SK-N-SH treated with all-trans-retinoic acid at 6 μM for 48 hours (cell line): ENCODE measurements at regions not wholly inside any gene's neighbourhood (a gene's known extent, or its start where the extent isn't known, plus 50 kb on each side); places are given as distances from the start of the nearest gene placed in this dataset.

Experiments used
- ATAC-seq: fragments of 200-7000 bp; cut with Tn5 transposase; 3 replicates; pipeline ENCODE4 v1.9.1; 2020; ENCODE audit warnings: mild to moderate bottlenecking, moderate library complexity
- ARNTL ChIP-seq: fragments of 450-650 bp; formaldehyde crosslinking; IDR thresholded peaks from 2 replicates; pipeline ENCODE4 v1.5.0; 2020; ENCODE audit warnings: low read depth, mild to moderate bottlenecking, moderate library complexity, borderline replicate concordance
- BACH2 ChIP-seq: fragments of 250-450 bp; sonication (Bioruptor Pico); IDR thresholded peaks from 2 replicates; pipeline ENCODE4 v1.9.0; 2021; ENCODE audit warnings: mild to moderate bottlenecking, borderline replicate concordance
- CSDC2 ChIP-seq: fragments of 250-450 bp; sonication (Bioruptor Pico); IDR thresholded peaks from 2 replicates; pipeline ENCODE4 v1.5.0; 2020; ENCODE audit warnings: mild to moderate bottlenecking, moderate library complexity
- ESRRG ChIP-seq: fragments of 250-450 bp; sonication (Bioruptor Pico); IDR thresholded peaks from 2 replicates; pipeline ENCODE4 v1.6.1; 2021; ENCODE audit warnings: mild to moderate bottlenecking
- GLIS3 ChIP-seq: fragments of 250-450 bp; sonication (Bioruptor Pico); IDR thresholded peaks from 2 replicates; pipeline ENCODE4 v1.5.0; 2020; ENCODE audit warnings: mild to moderate bottlenecking, moderate library complexity
- ISL1 ChIP-seq: fragments of 250-450 bp; sonication (Bioruptor Pico); IDR thresholded peaks from 2 replicates; pipeline ENCODE4 v2.1.2; 2022; ENCODE audit warnings: mild to moderate bottlenecking, moderate library complexity
- OSR1 ChIP-seq: fragments of 250-450 bp; sonication (Bioruptor Pico); IDR thresholded peaks from 2 replicates; pipeline ENCODE4 v1.8.0; 2022; ENCODE audit warnings: moderate library complexity, mild to moderate bottlenecking, inconsistent platforms
- PPARA ChIP-seq: fragments of 250-450 bp; sonication (Bioruptor Pico); IDR thresholded peaks from 2 replicates; pipeline ENCODE4 v1.5.0; 2020; ENCODE audit warnings: mild to moderate bottlenecking, borderline replicate concordance
- RARB ChIP-seq: fragments of 250-450 bp; sonication (Bioruptor Pico); IDR thresholded peaks from 2 replicates; pipeline ENCODE4 v1.8.0; 2021; ENCODE audit warnings: mild to moderate bottlenecking, moderate library complexity
- SNAI2 ChIP-seq: fragments of 250-450 bp; sonication (Bioruptor Pico); IDR thresholded peaks from 2 replicates; pipeline ENCODE4 v1.5.0; 2020; ENCODE audit warnings: mild to moderate bottlenecking, moderate library complexity
- TCF4 ChIP-seq: fragments of 250-450 bp; sonication (Bioruptor Pico); IDR thresholded peaks from 2 replicates; pipeline ENCODE4 v1.8.0; 2021; ENCODE audit warnings: mild to moderate bottlenecking, moderate library complexity, borderline replicate concordance
- ZC3H10 ChIP-seq: fragments of 250-450 bp; sonication (Bioruptor Pico); IDR thresholded peaks from 2 replicates; pipeline ENCODE4 v1.5.1; 2021; ENCODE audit warnings: mild to moderate bottlenecking, moderate library complexity
- ZFP3 ChIP-seq: fragments of 250-450 bp; sonication (Bioruptor Pico); IDR thresholded peaks from 2 replicates; pipeline ENCODE4 v1.5.0; 2020; ENCODE audit warnings: mild to moderate bottlenecking, moderate library complexity
- ZFP30 ChIP-seq: fragments of 450-650 bp; formaldehyde crosslinking; IDR thresholded peaks from 2 replicates; pipeline ENCODE4 v1.5.0; 2022; ENCODE audit warnings: mild to moderate bottlenecking, moderate library complexity
- ZNF565 ChIP-seq: fragments of 450-650 bp; formaldehyde crosslinking; conservative IDR thresholded peaks from 2 replicates; pipeline ENCODE4 v1.5.0; 2020; ENCODE audit warnings: low read depth, mild to moderate bottlenecking, moderate library complexity
- ZNF70 ChIP-seq: fragments of 450-650 bp; formaldehyde crosslinking; IDR thresholded peaks from 2 replicates; pipeline ENCODE4 v1.5.0; 2020; ENCODE audit warnings: mild to moderate bottlenecking, moderate library complexity
- TF ChIP-seq, protein P1 (sequence below): fragments of 250-450 bp; sonication (Bioruptor Pico); IDR thresholded peaks from 2 replicates; pipeline ENCODE4 v1.8.0; 2020; ENCODE audit warnings: mild to moderate bottlenecking, moderate library complexity, borderline replicate concordance
- TF ChIP-seq, protein P2 (sequence below): fragments of 250-450 bp; sonication (Bioruptor Pico); IDR thresholded peaks from 2 replicates; pipeline ENCODE4 v1.5.1; 2021; ENCODE audit warnings: mild to moderate bottlenecking, moderate library complexity
- TF ChIP-seq, protein P3 (sequence below): fragments of 250-450 bp; sonication (Bioruptor Pico); IDR thresholded peaks from 2 replicates; pipeline ENCODE4 v1.5.0; 2020; ENCODE audit warnings: mild to moderate bottlenecking, moderate library complexity
- TF ChIP-seq, protein P4 (sequence below): fragments of 250-450 bp; sonication (Bioruptor Pico); IDR thresholded peaks from 2 replicates; pipeline ENCODE4 v1.5.1; 2020; ENCODE audit warnings: low read depth, mild to moderate bottlenecking, moderate library complexity

DNA sequence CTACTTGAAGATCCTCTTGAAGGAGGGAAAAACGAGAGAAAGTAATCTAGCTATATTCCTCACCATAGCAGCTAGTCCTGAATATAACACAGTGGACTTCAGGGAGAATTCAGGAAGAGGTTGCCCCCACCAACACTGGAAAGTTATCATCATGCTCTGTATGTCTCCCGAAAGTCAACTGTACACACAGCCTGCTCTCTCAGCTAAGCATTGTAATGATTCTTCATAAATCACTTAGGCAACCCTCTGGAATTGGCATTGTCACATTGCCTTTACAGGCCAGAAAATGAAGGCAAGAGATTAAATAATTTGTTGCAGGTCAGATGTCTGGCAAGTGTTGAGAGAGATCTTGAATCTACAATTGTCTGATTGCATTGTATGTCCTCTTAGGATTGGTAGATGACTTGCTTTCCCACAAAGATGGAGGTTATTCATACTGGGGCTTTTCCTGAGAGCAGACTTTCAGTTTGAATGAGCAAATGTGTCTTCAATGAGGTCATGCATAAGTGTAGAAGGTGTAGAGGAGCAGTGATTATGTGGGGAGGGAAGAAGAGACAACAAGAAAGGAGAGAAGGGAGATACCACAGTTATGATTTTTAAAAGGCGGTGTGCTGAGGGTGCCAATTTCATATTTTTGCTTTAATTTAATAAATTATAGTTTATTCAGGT is 667.2 kb downstream of the DCDC2C start:
- ATAC-seq, result no peak

DNA sequence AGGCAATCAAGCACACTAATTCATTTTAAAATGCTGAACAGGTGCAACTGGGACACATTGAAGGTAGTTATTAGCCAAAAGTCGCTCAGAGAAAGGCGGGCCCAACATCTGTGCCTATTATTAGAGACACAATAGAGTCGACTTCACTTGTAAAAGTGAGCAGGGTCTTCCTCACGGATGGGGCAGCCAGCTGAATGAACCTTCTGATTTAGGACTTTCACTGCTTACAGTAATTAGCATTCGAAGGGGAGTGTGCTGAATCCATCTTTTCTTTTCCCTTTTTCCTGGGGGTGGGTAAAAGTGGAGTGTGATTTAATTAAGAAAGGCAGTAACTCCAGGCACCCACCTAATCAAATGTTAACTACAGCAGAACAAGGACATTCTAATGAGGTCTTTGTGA is 677.7 kb downstream of the DCDC2C start:
- TF ChIP-seq, protein P1, sequence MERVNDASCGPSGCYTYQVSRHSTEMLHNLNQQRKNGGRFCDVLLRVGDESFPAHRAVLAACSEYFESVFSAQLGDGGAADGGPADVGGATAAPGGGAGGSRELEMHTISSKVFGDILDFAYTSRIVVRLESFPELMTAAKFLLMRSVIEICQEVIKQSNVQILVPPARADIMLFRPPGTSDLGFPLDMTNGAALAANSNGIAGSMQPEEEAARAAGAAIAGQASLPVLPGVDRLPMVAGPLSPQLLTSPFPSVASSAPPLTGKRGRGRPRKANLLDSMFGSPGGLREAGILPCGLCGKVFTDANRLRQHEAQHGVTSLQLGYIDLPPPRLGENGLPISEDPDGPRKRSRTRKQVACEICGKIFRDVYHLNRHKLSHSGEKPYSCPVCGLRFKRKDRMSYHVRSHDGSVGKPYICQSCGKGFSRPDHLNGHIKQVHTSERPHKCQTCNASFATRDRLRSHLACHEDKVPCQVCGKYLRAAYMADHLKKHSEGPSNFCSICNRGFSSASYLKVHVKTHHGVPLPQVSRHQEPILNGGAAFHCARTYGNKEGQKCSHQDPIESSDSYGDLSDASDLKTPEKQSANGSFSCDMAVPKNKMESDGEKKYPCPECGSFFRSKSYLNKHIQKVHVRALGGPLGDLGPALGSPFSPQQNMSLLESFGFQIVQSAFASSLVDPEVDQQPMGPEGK (CRISPR knock-in tag), result no peak
- TF ChIP-seq CSDC2 (no peak), ZFP30 (CRISPR knock-in tag) (no peak), ESRRG (CRISPR knock-in tag) (no peak), SNAI2 (no peak), RARB (CRISPR knock-in tag) (no peak)
- TF ChIP-seq, all 23 proteins: peak for 0
- no peak for ATAC-seq

More for the DNA sequence above, 667.2 kb downstream of the DCDC2C start:
- TF ChIP-seq, protein P1 (CRISPR knock-in tag), result no peak
- TF ChIP-seq ZNF565 (CRISPR knock-in tag) (no peak), GLIS3 (CRISPR knock-in tag) (no peak), PPARA (no peak), BACH2 (CRISPR knock-in tag) (no peak), RARB (CRISPR knock-in tag) (no peak), ESRRG (CRISPR knock-in tag) (no peak), TCF4 (CRISPR knock-in tag) (no peak), SNAI2 (no peak), ZC3H10 (CRISPR knock-in tag) (no peak), OSR1 (no peak), ZFP3 (CRISPR knock-in tag) (no peak)
- TF ChIP-seq, protein P2, sequence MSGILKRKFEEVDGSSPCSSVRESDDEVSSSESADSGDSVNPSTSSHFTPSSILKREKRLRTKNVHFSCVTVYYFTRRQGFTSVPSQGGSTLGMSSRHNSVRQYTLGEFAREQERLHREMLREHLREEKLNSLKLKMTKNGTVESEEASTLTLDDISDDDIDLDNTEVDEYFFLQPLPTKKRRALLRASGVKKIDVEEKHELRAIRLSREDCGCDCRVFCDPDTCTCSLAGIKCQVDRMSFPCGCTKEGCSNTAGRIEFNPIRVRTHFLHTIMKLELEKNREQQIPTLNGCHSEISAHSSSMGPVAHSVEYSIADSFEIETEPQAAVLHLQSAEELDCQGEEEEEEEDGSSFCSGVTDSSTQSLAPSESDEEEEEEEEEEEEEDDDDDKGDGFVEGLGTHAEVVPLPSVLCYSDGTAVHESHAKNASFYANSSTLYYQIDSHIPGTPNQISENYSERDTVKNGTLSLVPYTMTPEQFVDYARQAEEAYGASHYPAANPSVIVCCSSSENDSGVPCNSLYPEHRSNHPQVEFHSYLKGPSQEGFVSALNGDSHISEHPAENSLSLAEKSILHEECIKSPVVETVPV (CRISPR knock-in tag), result no peak
- TF ChIP-seq, protein P3, sequence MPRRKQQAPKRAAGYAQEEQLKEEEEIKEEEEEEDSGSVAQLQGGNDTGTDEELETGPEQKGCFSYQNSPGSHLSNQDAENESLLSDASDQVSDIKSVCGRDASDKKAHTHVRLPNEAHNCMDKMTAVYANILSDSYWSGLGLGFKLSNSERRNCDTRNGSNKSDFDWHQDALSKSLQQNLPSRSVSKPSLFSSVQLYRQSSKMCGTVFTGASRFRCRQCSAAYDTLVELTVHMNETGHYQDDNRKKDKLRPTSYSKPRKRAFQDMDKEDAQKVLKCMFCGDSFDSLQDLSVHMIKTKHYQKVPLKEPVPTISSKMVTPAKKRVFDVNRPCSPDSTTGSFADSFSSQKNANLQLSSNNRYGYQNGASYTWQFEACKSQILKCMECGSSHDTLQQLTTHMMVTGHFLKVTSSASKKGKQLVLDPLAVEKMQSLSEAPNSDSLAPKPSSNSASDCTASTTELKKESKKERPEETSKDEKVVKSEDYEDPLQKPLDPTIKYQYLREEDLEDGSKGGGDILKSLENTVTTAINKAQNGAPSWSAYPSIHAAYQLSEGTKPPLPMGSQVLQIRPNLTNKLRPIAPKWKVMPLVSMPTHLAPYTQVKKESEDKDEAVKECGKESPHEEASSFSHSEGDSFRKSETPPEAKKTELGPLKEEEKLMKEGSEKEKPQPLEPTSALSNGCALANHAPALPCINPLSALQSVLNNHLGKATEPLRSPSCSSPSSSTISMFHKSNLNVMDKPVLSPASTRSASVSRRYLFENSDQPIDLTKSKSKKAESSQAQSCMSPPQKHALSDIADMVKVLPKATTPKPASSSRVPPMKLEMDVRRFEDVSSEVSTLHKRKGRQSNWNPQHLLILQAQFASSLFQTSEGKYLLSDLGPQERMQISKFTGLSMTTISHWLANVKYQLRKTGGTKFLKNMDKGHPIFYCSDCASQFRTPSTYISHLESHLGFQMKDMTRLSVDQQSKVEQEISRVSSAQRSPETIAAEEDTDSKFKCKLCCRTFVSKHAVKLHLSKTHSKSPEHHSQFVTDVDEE (CRISPR knock-in tag), result no peak
- TF ChIP-seq, protein P4, sequence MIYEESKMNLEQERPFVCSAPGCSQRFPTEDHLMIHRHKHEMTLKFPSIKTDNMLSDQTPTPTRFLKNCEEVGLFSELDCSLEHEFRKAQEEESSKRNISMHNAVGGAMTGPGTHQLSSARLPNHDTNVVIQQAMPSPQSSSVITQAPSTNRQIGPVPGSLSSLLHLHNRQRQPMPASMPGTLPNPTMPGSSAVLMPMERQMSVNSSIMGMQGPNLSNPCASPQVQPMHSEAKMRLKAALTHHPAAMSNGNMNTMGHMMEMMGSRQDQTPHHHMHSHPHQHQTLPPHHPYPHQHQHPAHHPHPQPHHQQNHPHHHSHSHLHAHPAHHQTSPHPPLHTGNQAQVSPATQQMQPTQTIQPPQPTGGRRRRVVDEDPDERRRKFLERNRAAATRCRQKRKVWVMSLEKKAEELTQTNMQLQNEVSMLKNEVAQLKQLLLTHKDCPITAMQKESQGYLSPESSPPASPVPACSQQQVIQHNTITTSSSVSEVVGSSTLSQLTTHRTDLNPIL (CRISPR knock-in tag), result no peak

DNA sequence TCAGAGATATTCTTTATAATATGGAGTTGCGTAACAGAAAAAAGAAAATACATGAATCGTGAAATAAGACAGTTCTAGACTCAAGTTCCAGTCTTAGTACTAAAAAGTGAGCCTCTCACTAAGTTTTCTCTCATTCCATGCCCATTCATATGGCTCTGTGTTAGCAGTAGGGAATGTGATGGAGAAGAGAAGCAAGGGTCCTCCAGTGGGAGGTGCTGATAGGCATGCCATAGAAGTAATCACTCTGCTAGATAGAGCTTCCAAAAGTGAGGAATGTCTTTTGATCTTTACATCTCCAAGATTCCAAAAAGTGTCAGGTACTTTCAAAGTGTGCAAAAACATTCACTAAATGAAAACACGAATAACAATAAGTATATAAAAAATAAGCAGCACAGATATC is 678.4 kb downstream of the DCDC2C start:
- ATAC-seq, result no peak
- no peak for TF ChIP-seq TCF4 (CRISPR knock-in tag)
- TF ChIP-seq ZFP30 (CRISPR knock-in tag), result no peak
- TF ChIP-seq CSDC2, result no peak
- no peak for TF ChIP-seq OSR1
- TF ChIP-seq GLIS3 (CRISPR knock-in tag), result no peak
- TF ChIP-seq ZNF70 (CRISPR knock-in tag), result no peak
- TF ChIP-seq RARB (CRISPR knock-in tag), result no peak
- TF ChIP-seq, protein P2 (CRISPR knock-in tag), result no peak
- TF ChIP-seq, protein P4 (CRISPR knock-in tag), result no peak
- no peak for TF ChIP-seq ZFP3 (CRISPR knock-in tag)
- TF ChIP-seq ZC3H10 (CRISPR knock-in tag), result no peak
- TF ChIP-seq ISL1, result no peak
- no peak for TF ChIP-seq BACH2 (CRISPR knock-in tag)
- TF ChIP-seq, protein P1 (CRISPR knock-in tag), result no peak
- TF ChIP-seq ESRRG (CRISPR knock-in tag), result no peak
- TF ChIP-seq ARNTL (CRISPR knock-in tag), result no peak
